ES-I3 (cell line): ENCODE measurements at regions not wholly inside any gene's neighbourhood (a gene's known extent, or its start where the extent isn't known, plus 50 kb on each side); places are given as distances from the start of the nearest gene placed in this dataset.
"Not testable (repeated sequence)": the region's sequence is repeated elsewhere in the genome, so short reads cannot be mapped to it uniquely, and the experiment has no call there.

Experiments used
- H3K36me3 ChIP-seq: 2 replicates; pipeline ENCODE4 v1.6.1; 2013; ENCODE audit warnings: mild to moderate bottlenecking, low read length, control low read depth, moderate library complexity; ENCODE audit not compliant: insufficient read depth
- H3K4me1 ChIP-seq: 2 replicates; pipeline ENCODE4 v1.6.1; 2013; ENCODE audit warnings: mild to moderate bottlenecking, control low read depth, low read length; ENCODE audit not compliant: insufficient read depth
- H3K9ac ChIP-seq: 2 replicates; pipeline ENCODE4 v1.6.1; 2013; ENCODE audit warnings: low read depth, mild to moderate bottlenecking, low read length, moderate library complexity
- H3K9me3 ChIP-seq: 2 replicates; pipeline ENCODE4 v1.6.1; 2013; ENCODE audit warnings: mild to moderate bottlenecking, low read length, moderate library complexity; ENCODE audit not compliant: control insufficient read depth, insufficient read depth

DNA sequence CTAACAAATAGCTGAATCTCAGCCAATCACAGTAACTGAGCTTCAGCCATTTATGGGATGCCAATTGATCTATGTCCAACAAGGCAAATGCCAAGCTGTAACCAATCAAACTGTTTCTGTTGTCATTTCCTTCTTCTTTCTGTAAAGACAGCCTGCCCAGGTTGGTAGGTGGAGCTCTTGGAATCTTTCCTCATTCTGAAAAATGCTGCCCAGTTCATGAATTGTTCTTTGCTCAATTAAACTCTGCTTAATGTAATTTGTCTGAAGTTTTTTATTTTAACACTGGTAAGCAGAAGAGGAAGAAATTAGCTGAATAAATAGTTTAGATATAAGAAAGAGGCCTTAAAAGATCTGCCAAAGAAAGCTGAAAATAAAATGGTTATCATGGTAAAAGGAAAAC, 1235.6 kb downstream of the EFNA5 start:
- Histone ChIP-seq H3K4me1 (no peaks in the 10 kb centered on the region), H3K36me3 (no peaks in the 10 kb centered on the region), H3K9ac (no peak overlapping the region), H3K9me3 (no peaks in the 10 kb centered on the region)

DNA sequence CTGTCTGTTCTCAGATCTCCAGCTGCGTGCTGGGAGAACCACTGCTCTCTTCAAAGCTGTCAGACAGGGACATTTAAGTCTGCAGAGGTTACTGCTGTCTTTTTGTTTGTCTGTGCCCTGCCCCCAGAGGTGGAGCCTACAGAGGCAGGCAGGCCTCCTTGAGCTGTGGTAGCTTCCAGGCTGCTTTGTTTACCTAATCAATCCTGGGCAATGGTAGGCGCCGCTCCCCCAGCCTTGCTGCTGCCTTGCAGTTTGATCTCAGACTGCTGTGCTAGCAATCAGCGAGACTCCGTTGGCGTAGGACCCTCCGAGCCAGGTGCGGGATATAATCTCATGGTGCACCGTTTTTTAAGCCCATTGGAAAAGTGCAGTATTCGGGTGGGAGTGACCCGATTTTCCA, 1240.0 kb downstream of the EFNA5 start:
- not testable (repeated sequence) for H3K9me3 ChIP-seq, H3K9ac ChIP-seq, H3K36me3 ChIP-seq, H3K4me1 ChIP-seq

DNA sequence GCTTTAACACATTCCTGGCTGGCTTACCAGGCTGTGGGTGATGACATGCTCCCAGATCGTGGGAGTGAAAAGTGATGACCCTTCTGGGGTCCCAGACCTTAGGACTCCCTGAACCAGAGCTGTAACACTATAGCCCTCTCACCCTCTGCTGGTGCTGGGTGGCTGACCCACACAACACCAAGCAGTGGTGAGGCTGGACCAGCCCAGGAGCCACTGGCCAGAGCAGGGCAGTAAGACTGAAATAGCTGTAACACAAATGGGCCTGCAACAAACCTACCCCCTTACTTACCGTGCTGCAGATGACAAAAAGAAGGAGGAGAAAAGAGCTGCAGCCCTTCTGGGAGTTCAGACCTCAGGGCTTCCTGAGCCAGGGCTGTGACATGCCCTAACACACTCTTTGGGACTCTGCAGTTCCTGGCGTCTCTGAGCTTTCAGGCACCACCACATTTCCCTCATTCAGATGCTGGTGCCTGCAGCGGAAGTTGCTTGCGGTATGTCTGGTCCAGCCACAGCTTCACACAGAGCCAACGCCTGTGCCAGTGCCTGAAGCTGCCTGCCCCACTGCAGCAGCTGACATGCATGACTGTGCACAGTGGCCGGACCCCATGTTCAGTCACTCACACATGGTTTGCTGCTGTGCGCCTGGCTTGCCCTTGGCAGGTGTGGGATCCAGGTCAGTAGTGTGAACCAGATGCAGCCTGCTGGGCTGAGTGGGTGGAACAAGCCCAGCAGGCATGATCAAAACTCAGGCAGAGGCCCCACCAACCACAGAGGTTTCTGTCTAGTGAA, 1247.4 kb downstream of the EFNA5 start:
- Histone ChIP-seq H3K9me3 (no peaks in the 10 kb centered on the region), H3K4me1 (no peaks in the 10 kb centered on the region), H3K36me3 (no peaks in the 10 kb centered on the region), H3K9ac (no peak overlapping the region)

DNA sequence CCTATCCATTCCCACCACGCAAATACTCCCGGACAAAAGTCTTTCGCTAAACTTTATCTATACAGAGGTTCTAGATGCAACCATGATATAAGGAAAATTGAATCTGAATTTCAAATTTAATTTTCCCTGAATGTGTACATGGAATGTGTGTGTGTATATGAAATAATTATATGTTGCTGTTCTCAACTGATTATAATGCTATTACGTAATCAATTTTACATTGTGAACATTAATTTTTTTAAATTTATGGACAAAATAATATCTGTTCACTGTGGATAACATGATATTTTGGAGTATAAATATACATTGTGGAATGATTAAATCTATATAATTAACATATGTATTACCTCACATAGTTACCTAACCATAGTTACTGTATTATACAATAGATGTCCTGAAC, 1250.6 kb downstream of the EFNA5 start:
- no peaks in the 10 kb centered on the region for H3K9me3 ChIP-seq
- H3K9ac ChIP-seq: no peak overlapping the region
- no peaks in the 10 kb centered on the region for H3K4me1 ChIP-seq
- H3K36me3 ChIP-seq: no peaks in the 10 kb centered on the region

DNA sequence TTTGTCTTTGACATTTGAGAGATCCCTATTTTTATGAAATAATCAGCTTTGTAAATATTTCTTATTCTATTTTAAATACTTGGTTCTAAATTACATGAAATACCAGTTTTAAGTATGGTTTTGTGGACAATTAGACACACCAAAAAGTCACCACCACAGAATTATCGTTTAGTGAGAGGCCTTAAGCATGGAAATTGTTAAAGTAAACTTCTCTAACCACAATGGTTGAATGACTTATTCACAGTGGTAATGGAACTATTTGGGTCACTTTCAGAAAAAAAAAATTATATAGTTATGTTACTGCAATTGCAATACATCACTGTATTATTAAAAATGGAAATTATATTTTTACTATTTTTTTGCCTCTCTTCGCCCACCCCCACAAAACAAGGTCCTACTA, 1252.5 kb downstream of the EFNA5 start:
- Histone ChIP-seq H3K36me3 (no peaks in the 10 kb centered on the region), H3K4me1 (no peaks in the 10 kb centered on the region), H3K9me3 (no peaks in the 10 kb centered on the region), H3K9ac (no peak overlapping the region)

DNA sequence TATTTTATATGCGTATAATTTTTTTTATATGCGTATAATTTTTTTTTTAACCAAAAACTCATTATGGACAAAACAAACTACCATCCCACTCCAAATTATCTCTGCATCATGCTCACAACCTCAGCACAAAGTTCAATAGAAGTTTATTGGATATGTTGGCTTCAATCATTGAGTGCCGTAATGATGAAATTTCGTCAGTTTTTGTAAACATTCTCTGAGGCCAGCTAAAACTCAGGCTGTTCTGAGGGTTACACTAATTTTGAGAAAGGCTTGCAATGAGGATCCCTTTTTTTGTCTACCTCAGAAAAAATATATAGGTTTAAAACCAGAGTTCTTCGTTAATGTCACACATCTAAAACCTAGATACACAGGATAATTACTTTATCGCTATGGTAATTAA, 1253.2 kb downstream of the EFNA5 start:
- no peak overlapping the region for H3K9ac ChIP-seq
- no peaks in the 10 kb centered on the region for H3K36me3 ChIP-seq
- H3K4me1 ChIP-seq: no peaks in the 10 kb centered on the region

DNA sequence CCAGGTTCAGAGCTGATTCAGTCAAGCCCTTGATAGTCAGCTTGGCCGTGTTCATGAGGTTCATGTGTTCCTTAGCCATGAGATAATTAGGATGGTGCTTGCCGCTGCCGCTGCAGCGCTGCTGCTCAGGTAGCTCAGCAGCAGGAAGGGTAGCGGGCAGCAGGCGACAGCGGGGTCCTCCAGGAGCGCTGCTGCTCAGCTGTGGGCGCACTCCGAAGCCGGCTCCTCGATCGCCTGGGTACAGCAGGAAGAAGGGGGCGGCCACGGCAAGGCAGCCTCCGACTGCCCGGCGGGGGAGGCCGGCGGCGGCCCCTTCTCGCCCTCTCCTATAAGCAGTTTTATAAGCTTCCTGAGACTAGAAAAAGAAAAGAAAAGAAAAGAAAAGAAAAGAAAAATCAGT, 1253.6 kb downstream of the EFNA5 start:
- Histone ChIP-seq H3K4me1 (no peaks in the 10 kb centered on the region), H3K9me3 (no peaks in the 10 kb centered on the region), H3K36me3 (no peaks in the 10 kb centered on the region), H3K9ac (no peak overlapping the region)

More for the DNA sequence above, 1253.2 kb downstream of the EFNA5 start:
- no peaks in the 10 kb centered on the region for H3K9me3 ChIP-seq

DNA sequence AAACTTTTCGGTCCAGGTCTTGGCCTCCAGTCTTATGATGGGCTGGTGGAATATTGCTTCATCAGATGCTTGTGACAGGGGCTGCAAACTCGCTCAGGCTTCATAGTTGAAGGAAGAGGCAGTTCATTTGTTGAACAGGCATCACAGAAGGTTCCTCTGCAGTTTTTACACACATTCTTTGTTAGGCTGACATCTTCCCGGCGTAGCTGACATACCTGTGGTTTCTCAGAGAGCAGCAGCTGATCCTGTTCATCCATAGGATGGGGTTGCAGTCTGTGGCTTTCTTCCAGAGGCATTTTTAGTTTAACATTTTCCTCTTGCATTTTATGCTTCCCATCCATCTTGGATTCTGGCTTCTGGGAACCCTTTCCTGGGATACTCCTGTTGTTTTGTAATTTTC, 1255.2 kb downstream of the EFNA5 start:
- no peak overlapping the region for H3K9ac ChIP-seq
- H3K36me3 ChIP-seq: no peaks in the 10 kb centered on the region
- H3K4me1 ChIP-seq: no peaks in the 10 kb centered on the region
- H3K9me3 ChIP-seq: no peaks in the 10 kb centered on the region

DNA sequence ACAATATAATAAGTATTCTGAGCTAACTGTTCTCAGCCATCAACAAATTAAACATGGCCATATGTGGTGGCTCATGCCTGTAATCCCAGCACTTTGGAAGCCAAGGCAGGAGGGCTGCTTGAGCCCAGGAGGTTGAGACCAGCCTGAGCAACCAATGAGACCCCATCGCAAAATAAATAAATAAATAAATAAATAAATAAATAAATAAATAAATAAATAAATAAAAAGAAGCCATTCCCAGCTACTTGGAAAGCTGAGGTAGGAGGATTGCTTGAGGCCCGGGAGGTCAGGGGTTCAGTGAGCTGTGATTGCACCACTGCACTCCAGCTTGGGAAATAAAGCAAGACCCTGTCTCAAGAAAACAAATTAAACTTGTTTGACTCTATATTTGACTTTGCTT, 1256.4 kb downstream of the EFNA5 start:
- Histone ChIP-seq H3K36me3 (no peaks in the 10 kb centered on the region), H3K9me3 (no peaks in the 10 kb centered on the region), H3K9ac (no peak overlapping the region), H3K4me1 (no peaks in the 10 kb centered on the region)

DNA sequence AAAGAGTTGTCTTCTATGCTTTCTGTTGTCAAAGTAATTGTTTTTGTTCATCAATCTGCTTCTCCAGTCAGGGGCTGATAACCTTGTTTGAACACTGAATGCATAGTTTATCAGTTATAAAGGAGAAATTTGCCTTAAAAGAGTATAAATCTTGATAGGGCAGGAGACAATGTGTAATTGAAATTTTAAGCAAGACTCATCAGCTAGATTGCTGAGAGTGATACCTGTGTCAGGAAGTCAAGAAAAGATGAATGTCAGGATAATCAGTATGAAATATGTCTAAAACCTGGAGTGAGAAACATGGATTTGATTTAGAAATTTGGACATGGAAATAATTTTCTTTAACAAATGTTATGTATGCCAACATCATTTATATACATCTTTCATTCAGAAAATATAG, 1258.1 kb downstream of the EFNA5 start:
- Histone ChIP-seq H3K36me3 (no peaks in the 10 kb centered on the region), H3K9ac (no peak overlapping the region), H3K4me1 (no peaks in the 10 kb centered on the region), H3K9me3 (no peaks in the 10 kb centered on the region)

DNA sequence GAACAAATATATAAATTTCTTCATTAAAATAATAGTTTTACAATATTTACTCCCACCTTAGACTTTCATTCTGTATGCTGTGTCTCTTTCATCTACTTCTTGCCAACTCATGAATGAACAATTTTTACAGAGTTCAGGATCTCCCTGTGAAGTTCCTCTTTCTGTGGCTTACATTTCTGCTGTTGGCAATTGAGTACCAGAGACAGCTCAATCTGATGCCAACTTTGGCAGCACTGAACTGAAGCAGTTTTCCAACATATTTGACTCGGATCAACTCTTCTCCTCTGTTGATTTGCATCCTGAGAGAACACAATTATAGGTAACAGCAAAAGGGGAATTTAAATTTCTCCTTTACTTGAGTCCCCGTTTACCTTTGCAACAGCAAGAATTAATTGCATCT, 1262.2 kb downstream of the EFNA5 start:
- Histone ChIP-seq H3K36me3 (no peaks in the 10 kb centered on the region), H3K9me3 (no peaks in the 10 kb centered on the region; the same call in 1 of the 2 replicates), H3K4me1 (no peaks in the 10 kb centered on the region), H3K9ac (no peak overlapping the region)

DNA sequence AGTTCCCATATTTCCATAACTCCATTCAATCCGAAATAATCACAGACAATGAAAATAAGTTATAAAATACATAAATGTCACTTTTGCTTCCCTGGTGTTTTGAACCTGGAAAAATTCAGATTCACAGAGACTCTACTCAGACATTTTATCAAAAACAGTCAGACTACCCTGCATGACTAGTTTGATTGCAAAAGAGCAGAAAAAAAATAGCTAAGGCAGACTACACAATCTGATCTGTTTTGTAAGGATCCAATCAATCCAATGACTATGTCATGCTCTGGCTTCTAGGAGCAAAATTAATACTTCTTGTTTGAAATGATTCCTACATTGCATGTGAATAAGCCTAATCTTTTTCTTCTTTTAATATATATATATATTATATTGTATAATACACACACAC, 1262.6 kb downstream of the EFNA5 start:
- Histone ChIP-seq H3K4me1 (no peaks in the 10 kb centered on the region), H3K36me3 (no peaks in the 10 kb centered on the region), H3K9me3 (no peaks in the 10 kb centered on the region; the same call in 1 of the 2 replicates), H3K9ac (no peak overlapping the region)

DNA sequence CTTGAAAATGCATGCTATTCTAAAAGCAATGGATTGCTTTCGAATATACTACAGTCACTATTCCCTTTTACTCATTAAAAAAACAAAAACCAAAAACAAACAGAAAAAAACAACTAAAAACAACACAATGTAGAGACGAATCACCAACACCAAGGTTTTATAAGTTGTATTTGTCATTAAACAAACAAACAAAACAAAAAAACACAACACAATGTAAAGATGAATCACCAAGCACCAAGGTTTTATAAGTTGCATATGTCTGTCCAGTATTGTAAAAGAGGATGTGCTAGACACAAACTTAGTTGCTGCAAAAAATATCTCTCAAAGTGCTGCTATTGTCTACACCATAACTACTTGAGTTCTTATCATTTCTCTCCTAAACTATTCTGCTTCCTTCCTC, 1269.2 kb downstream of the EFNA5 start:
- Histone ChIP-seq H3K9ac (no peak overlapping the region), H3K36me3 (no peaks in the 10 kb centered on the region), H3K9me3 (no peaks in the 10 kb centered on the region; the same call in 1 of the 2 replicates), H3K4me1 (no peaks in the 10 kb centered on the region)

DNA sequence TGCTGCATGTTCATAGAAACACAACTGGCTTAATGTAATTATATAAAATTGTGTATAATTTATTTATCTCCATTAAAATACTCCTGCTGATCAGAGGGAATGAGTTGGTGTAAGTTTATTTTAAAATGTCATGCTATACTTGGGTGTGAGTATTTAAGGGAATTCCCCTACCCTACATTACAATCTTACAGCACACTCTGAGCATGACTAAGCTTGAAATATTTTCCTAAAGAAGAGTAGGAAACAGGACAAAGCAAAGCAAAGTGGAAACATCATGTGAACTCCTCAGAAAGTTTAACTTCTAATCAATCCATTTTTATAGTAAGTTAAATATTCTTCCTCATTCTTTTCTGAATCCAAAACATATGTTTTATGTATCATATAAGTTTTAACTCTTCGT, 1271.3 kb downstream of the EFNA5 start:
- H3K36me3 ChIP-seq: no peaks in the 10 kb centered on the region
- no peaks in the 10 kb centered on the region for H3K9me3 ChIP-seq
- no peaks in the 10 kb centered on the region for H3K4me1 ChIP-seq
- H3K9ac ChIP-seq: no peak overlapping the region

DNA sequence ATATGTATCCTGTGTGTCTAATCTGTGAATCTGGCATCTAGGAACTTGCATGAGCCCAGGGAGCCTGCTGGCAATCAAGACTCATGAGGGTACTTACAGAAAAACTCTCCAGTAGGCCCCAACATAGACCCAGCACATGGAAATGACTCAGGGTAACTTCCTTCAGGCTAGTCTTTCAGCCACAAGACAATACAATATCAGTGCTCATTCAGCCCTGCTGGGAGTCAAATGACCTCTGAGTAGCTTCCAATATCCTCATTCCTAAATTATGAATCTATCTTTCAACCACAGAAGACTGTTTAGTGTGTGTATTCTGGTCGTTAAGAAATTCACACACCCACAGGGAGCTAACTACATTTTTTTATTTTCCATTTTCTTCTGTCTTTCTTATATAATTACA, 1273.0 kb downstream of the EFNA5 start:
- no peaks in the 10 kb centered on the region for H3K4me1 ChIP-seq
- no peaks in the 10 kb centered on the region for H3K9me3 ChIP-seq
- H3K36me3 ChIP-seq: no peaks in the 10 kb centered on the region
- H3K9ac ChIP-seq: no peak overlapping the region
